GM10248 (cell line): ENCODE measurements at regions not wholly inside any gene's neighbourhood (a gene's known extent, or its start where the extent isn't known, plus 50 kb on each side); places are given as distances from the start of the nearest gene placed in this dataset.
"Not testable (repeated sequence)": the region's sequence is repeated elsewhere in the genome, so short reads cannot be mapped to it uniquely, and the experiment has no call there.

Source experiments
- CTCF ChIA-PET: fragments of 300-600 bp; sonication (Branson Sonifier 250); formaldehyde crosslinking; extraction: SDS; loops from one replicate; lab custom pipeline; 2021; ENCODE audit warnings: antibody characterized with exemption; lab: Yijun Ruan, JAX
- POLR2A ChIA-PET: fragments of 350-650 bp; sonication (Branson Sonifier 250); formaldehyde crosslinking; extraction: SDS; loops from one replicate; lab custom pipeline; 2020; ENCODE audit warnings: antibody characterized with exemption; lab: Yijun Ruan, JAX
- DNase-seq: peaks from one replicate; pipeline ENCODE4 v3.0.0; 2012; ENCODE audit errors: extremely low spot score
- CTCF ChIP-seq: IDR thresholded peaks from 2 replicates; pipeline ENCODE4 v1.5.1; 2012; ENCODE audit warnings: mild to moderate bottlenecking, low read depth; ENCODE audit errors: extremely low read depth, missing control alignments, control extremely low read depth

DNA sequence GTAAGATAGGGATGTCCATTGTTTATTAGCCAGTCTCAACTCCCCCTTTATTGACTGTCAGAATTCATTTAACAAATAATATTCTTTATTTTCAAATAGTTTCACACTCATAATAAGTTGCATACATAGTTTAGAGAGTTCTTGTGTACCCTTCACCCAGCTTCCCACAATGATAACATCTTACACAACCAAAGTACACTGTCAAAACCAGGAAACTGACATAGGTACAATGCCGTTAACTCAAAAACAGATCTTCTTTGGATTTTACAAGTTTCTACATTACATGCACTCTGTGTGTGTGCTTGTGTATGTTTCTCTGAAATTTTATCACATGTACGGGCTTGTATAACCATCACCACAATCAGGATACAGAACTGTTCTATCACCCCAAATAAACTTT lies 64.4 kb upstream of the IFNLR1 start:
- POLR2A ChIA-PET = no interaction called here
- CTCF ChIA-PET = no interaction called here
- no peak for TF ChIP-seq CTCF
- DNase-seq = no peak

DNA sequence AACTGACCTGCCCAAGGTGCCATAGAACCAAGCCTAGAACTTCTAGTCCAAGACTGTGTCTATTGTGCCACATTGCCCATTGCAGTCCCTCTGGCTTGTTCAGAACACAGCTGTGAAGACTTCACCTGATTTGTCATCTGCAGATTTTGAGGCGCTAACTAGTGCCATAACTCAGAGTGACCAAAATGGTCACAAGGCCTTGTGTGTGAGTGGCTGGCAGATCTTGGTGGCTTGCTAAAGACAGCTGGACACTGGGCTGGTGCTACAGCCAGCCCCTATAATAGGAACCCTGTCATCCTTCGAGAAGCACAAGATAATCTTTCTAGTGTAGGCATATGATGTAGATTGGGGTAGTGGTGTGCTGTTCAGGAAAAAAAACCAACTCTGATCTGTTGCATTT lies 63.7 kb upstream of the IFNLR1 start:
- POLR2A ChIA-PET = no interaction called here
- CTCF ChIA-PET = no interaction called here
- DNase-seq = no peak
- no peak for TF ChIP-seq CTCF

- ChIA-PET CTCF (no interaction called here), POLR2A (no interaction called here)
- TF ChIP-seq CTCF = no peak
- no peak for DNase-seq
Observed at GRCh38 chr1:24250224-24250623, 63.1 kb upstream of the IFNLR1 start.

- POLR2A ChIA-PET = no interaction called here
Observed at GRCh38 chr1:24248859-24249258, 61.8 kb upstream of the IFNLR1 start.

GRCh38 chr1:24247337-24247736 lies 60.2 kb upstream of the IFNLR1 start:
- CTCF ChIA-PET = interaction anchor here (1.7 kb wide), 1 partner anchor 45 kb away, joined by 4 read pairs; no protein-coding TSS in a partner anchor
- POLR2A ChIA-PET = not testable (repeated sequence)

More at GRCh38 chr1:24248859-24249258, 61.8 kb upstream of the IFNLR1 start:
- no peak for TF ChIP-seq CTCF
- CTCF ChIA-PET = interaction anchor here (1.0 kb wide), 1 partner anchor 37 kb away, joined by 4 read pairs; no protein-coding TSS in a partner anchor
- no peak for DNase-seq

GRCh38 chr1:24244519-24245268 lies 57.6 kb upstream of the IFNLR1 start:
- no peak for TF ChIP-seq CTCF
- ChIA-PET POLR2A (no interaction called here), CTCF (interaction anchor here (0.7 kb wide), 1 partner anchor 10 kb away, joined by 3 read pairs; no protein-coding TSS in a partner anchor)
- no peak for DNase-seq

More at GRCh38 chr1:24247337-24247736, 60.2 kb upstream of the IFNLR1 start:
- not testable (repeated sequence) for DNase-seq

DNA sequence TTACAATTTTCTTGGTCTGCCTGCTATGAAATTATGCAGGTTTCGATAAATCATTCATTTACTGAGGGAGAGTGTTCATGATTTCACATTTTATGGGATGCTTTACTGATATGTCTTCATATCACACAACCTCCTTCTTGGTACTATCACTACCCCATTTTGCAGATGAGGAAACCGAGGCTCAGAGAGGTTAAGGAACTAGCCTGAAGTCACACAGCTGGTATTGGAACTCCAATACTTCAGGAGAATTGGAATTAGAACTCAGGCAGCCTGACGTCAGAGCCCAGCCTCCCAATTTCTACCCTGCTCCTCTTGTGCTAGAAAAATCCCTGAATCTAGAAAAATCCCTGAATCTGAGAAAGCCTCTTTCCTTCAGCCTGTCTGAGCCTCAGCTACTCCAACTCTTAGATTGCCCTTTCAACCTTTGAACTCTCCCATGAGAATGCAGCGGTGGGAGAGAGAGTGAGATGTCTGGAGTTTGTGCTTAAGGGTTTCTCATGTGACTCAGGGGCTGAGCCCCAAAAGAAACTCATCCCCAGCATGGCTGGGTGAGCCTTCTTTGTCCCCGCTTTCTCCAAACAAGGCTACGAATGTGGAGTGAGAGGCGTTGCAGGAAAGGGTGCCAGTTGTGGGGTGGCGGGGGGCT lies 50.8 kb upstream of the IFNLR1 start:
- ChIA-PET CTCF (no interaction called here), POLR2A (no interaction called here)
- DNase-seq = no peak
- TF ChIP-seq CTCF = no peak
